H9 (cell line): ENCODE measurements at regions not wholly inside any gene's neighbourhood (a gene's known extent, or its start where the extent isn't known, plus 50 kb on each side); places are given as distances from the start of the nearest gene placed in this dataset.

ENCODE experiments used
- DNase-seq: peaks from one replicate; pipeline ENCODE4 v3.0.0-alpha.2; 2017
- H2AFZ ChIP-seq: one replicate; pipeline ENCODE4 v1.6.1; 2013; ENCODE audit warnings: mild to moderate bottlenecking, low read length, control low read depth, moderate library complexity
- H2AK5ac ChIP-seq: 2 replicates; pipeline ENCODE4 v1.6.1; 2013; ENCODE audit warnings: low read length, control low read depth, mixed read lengths; ENCODE audit not compliant: insufficient read length
- H2BK120ac ChIP-seq: one replicate; pipeline ENCODE4 v1.6.1; 2013; ENCODE audit warnings: low read depth, mild to moderate bottlenecking, low read length, control low read depth, inconsistent platforms; ENCODE audit not compliant: poor library complexity, severe bottlenecking
- H2BK12ac ChIP-seq: 2 replicates; pipeline ENCODE4 v1.6.1; 2013; ENCODE audit warnings: low read length, control low read depth, mixed read lengths, low read depth; ENCODE audit not compliant: insufficient read length
- H2BK15ac ChIP-seq: 2 replicates; pipeline ENCODE4 v1.6.1; 2013; ENCODE audit warnings: low read depth, low read length, control low read depth
- H2BK20ac ChIP-seq: one replicate; pipeline ENCODE4 v1.6.1; 2013; ENCODE audit warnings: low read depth, mild to moderate bottlenecking, low read length, control low read depth, inconsistent platforms; ENCODE audit not compliant: poor library complexity, severe bottlenecking
- H2BK5ac ChIP-seq: 2 replicates; pipeline ENCODE4 v1.6.1; 2013; ENCODE audit warnings: low read length, control low read depth, mixed read lengths; ENCODE audit not compliant: insufficient read length
- H3K14ac ChIP-seq: 2 replicates; pipeline ENCODE4 v1.6.1; 2013; ENCODE audit warnings: low read length, control low read depth; ENCODE audit not compliant: insufficient read depth
- H3K18ac ChIP-seq: 2 replicates; pipeline ENCODE4 v1.6.1; 2013; ENCODE audit warnings: low read depth, mild to moderate bottlenecking, mixed read lengths, low read length, control low read depth; ENCODE audit not compliant: insufficient read length
- H3K23ac ChIP-seq: 2 replicates; pipeline ENCODE4 v1.6.1; 2013; ENCODE audit warnings: low read length, control low read depth, mixed read lengths, low read depth; ENCODE audit not compliant: insufficient read length
- H3K23me2 ChIP-seq: 2 replicates; pipeline ENCODE4 v1.6.1; 2013; ENCODE audit warnings: low read depth, mild to moderate bottlenecking, mixed read lengths, low read length, control low read depth; ENCODE audit not compliant: insufficient read length, poor library complexity, severe bottlenecking
- H3K27ac ChIP-seq: 2 replicates; pipeline ENCODE4 v1.5.1; 2013; ENCODE audit warnings: low read length, control low read depth, mixed read lengths, low read depth; ENCODE audit not compliant: insufficient read length
- H3K27me3 ChIP-seq: 2 replicates; pipeline ENCODE4 v1.6.1; 2013; ENCODE audit warnings: low read length, control low read depth, inconsistent platforms; ENCODE audit not compliant: insufficient read depth
- H3K4ac ChIP-seq: 2 replicates; pipeline ENCODE4 v1.6.1; 2013; ENCODE audit warnings: low read depth, mild to moderate bottlenecking, control low read depth, inconsistent platforms, low read length, moderate library complexity
- H3K4me1 ChIP-seq: 2 replicates; pipeline ENCODE4 v1.6.1; 2013; ENCODE audit warnings: low read length, control low read depth, inconsistent platforms; ENCODE audit not compliant: insufficient read depth
- H3K4me2 ChIP-seq: 2 replicates; pipeline ENCODE4 v1.6.1; 2013; ENCODE audit warnings: low read length, control low read depth, mixed read lengths; ENCODE audit not compliant: insufficient read length, insufficient read depth
- H3K56ac ChIP-seq: 2 replicates; pipeline ENCODE4 v1.6.1; 2013; ENCODE audit warnings: low read depth, mild to moderate bottlenecking, mixed read lengths, low read length, control low read depth; ENCODE audit not compliant: insufficient read length
- H3K79me1 ChIP-seq: 2 replicates; pipeline ENCODE4 v1.6.1; 2013; ENCODE audit warnings: low read depth, mild to moderate bottlenecking, moderate library complexity, low read length, control low read depth, inconsistent platforms; ENCODE audit not compliant: insufficient read depth, poor library complexity, severe bottlenecking
- H3K79me2 ChIP-seq: 2 replicates; pipeline ENCODE4 v1.6.1; 2013; ENCODE audit warnings: low read length, control low read depth, inconsistent platforms; ENCODE audit not compliant: insufficient read depth
- H3K9ac ChIP-seq: 2 replicates; pipeline ENCODE4 v1.6.1; 2013; ENCODE audit warnings: low read length, control low read depth, mixed read lengths; ENCODE audit not compliant: insufficient read length; ENCODE audit errors: extremely low read depth
- H3K9me3 ChIP-seq: one replicate; pipeline ENCODE4 v1.6.1; 2013; ENCODE audit warnings: low read depth, low read length, inconsistent platforms; ENCODE audit not compliant: control insufficient read depth
- H3T11ph ChIP-seq: one replicate; pipeline ENCODE4 v1.6.1; 2013; ENCODE audit warnings: mild to moderate bottlenecking, low read length, control low read depth, inconsistent platforms
- H4K20me1 ChIP-seq: one replicate; pipeline ENCODE4 v1.6.1; 2013; ENCODE audit not compliant: control insufficient read depth, insufficient read length, insufficient read depth
- H4K5ac ChIP-seq: 2 replicates; pipeline ENCODE4 v1.6.1; 2013; ENCODE audit warnings: low read depth, mild to moderate bottlenecking, mixed read lengths, low read length, control low read depth; ENCODE audit not compliant: insufficient read length
- H4K8ac ChIP-seq: replicated peaks from 2 replicates; pipeline ENCODE4 v1.6.1; 2013; ENCODE audit warnings: low read length, control low read depth, mixed read lengths, low read depth; ENCODE audit not compliant: insufficient read length
- H4K91ac ChIP-seq: 2 replicates; pipeline ENCODE4 v1.6.1; 2013; ENCODE audit warnings: low read depth, mild to moderate bottlenecking, moderate library complexity, mixed read lengths, low read length, control low read depth; ENCODE audit not compliant: insufficient read length
- H3K27ac Mint-ChIP-seq, 3 experiments: 2 replicates in 2 of 3; 3 replicates in 1 of 3; pipeline ENCODE4 v1.8.0; 2020 to 2021; ENCODE audit warnings: mixed read lengths in 3 of 3, mild to moderate bottlenecking in 1 of 3, moderate library complexity in 1 of 3
- H3K27me3 Mint-ChIP-seq: 2 replicates; pipeline ENCODE4 v1.8.0; 2021; ENCODE audit warnings: low read depth, mild to moderate bottlenecking, moderate library complexity, mixed read lengths
- H3K36me3 Mint-ChIP-seq, 3 experiments: 2 replicates in 2 of 3; 3 replicates in 1 of 3; pipeline ENCODE4 v1.8.0; 2020 to 2021; ENCODE audit warnings: low read depth in 3 of 3, mixed read lengths in 3 of 3; ENCODE audit not compliant: insufficient read depth in 1 of 3
- H3K4me1 Mint-ChIP-seq, 2 experiments: 2 replicates each; pipeline ENCODE4 v1.8.0; 2020; ENCODE audit warnings: mixed read lengths in 2 of 2
- H3K4me3 Mint-ChIP-seq, 2 experiments: 2 replicates in 1 of 2; 3 replicates in 1 of 2; pipeline ENCODE4 v1.8.0; 2020 to 2021; ENCODE audit warnings: mild to moderate bottlenecking in 2 of 2, mixed read lengths in 2 of 2, moderate library complexity in 1 of 2
- H3K9me3 Mint-ChIP-seq, 2 experiments: 2 replicates in 1 of 2; 3 replicates in 1 of 2; pipeline ENCODE4 v1.8.0; 2020; ENCODE audit warnings: mild to moderate bottlenecking in 2 of 2, mixed read lengths in 2 of 2, moderate library complexity in 1 of 2
- CTCF ChIP-seq: fragments of 200-600 bp; sonication (generic); conservative IDR thresholded peaks from 3 replicates; pipeline ENCODE4 v1.8.0; 2021; ENCODE audit warnings: antibody characterized with exemption, mild to moderate bottlenecking
- WGBS: extraction: QIAGEN DNeasy Blood & Tissue Kit; methylation state at CpG from one replicate; pipeline ENCODE4 v1.1.7; 2013; ENCODE audit warnings: missing lambda C conversion rate, low lambda C conversion rate, mixed read lengths; ENCODE audit not compliant: insufficient read length; ENCODE audit errors: extremely low coverage; 5-methylcytosine and 5-hydroxymethylcytosine counted together

DNA sequence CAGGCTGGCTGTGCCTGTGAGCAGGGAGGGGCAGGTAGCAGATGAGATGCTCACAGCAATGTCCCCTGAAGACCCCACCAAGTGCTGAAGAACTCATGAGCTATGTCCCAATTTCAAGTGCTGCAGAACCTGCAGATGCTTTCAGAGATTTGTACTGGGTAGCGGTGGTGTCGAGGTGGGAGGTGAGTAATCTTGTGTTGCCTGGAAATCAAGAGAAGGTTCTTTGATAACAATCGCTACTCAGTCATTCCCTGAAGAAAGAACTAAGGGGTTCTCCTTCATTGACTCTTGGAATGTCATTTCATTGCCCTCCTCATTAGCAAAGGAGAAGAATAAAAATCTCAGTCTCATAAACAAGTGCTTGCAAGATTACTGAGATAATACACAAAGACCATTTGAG lies 246.4 kb downstream of the EMX2 start:
- Histone ChIP-seq H4K20me1 (no peaks in the 10 kb centered on the region), H3K14ac (no peak overlapping the region), H2AFZ (no peak overlapping the region), H2BK12ac (no peak overlapping the region), H4K5ac (no peak overlapping the region), H3K9me3 (no peaks in the 10 kb centered on the region), H3K79me2 (no peaks in the 10 kb centered on the region), H3K23me2 (no peaks in the 10 kb centered on the region), H3K18ac (no peak overlapping the region), H3K27ac (no peak overlapping the region), H3T11ph (no peak overlapping the region), H2BK120ac (no peak overlapping the region), H3K56ac (no peak overlapping the region), H3K79me1 (no peaks in the 10 kb centered on the region), H2AK5ac (no peak overlapping the region), H4K91ac (no peak overlapping the region), H3K4ac (no peak overlapping the region), H3K27me3 (no peaks in the 10 kb centered on the region), H4K8ac (no peak overlapping the region), H3K9ac (no peak overlapping the region), H3K23ac (no peak overlapping the region), H2BK5ac (no peak overlapping the region), H3K4me1 (no peaks in the 10 kb centered on the region), H3K4me2 (no peak overlapping the region), H2BK20ac (no peak overlapping the region), H2BK15ac (no peak overlapping the region)
- no CpG with 5 or more reads among the region's 3 CpGs for WGBS
- Mint-ChIP-seq H3K4me1 (0 out of 4 replicates have a peak, but pooled peaks cover 0 to 2% of the 10 kb centered on the region in 2 experiments), H3K36me3 (no peaks in the 10 kb centered on the region), H3K27ac (no peak overlapping the region), H3K9me3 (no peaks in the 10 kb centered on the region), H3K27me3 (peaks cover 7% of the 10 kb centered on the region), H3K4me3 (no peak overlapping the region)
- DNase-seq = no peak
- no peak for TF ChIP-seq CTCF
